LNCAP (cell line): ENCODE measurements at regions not wholly inside any gene's neighbourhood (a gene's known extent, or its start where the extent isn't known, plus 50 kb on each side); places are given as distances from the start of the nearest gene placed in this dataset.

Experiments used
- CTCF ChIP-seq: fragments of 450-650 bp; IDR thresholded peaks from 2 replicates; pipeline ENCODE4 v1.5.1; 2017; ENCODE audit warnings: mild to moderate bottlenecking

- no peak for TF ChIP-seq CTCF
These were observed 936.1 kb upstream of the ACVR2A start for GRCh38 chr2:146908776-146909175.

DNA sequence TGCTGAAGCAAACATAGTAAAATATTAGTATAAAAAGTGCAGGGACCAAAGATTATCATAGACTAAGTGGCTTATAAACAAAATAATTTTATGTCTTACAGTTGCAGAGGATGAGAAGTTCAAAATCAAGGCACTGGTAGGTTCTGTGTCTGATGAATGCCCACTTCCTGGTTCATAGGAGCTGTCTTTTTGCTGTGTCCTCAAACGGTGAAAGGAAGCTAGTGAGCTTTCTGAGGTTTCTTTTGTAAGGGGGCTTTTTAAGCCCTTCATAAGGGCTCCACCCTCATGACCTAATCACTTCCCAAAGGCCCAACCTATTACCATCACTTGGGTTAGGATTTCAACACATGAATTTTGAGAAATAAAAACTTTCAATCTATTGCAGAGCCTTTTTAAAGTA lies 946.7 kb upstream of the ACVR2A start:
- no peak for TF ChIP-seq CTCF

DNA sequence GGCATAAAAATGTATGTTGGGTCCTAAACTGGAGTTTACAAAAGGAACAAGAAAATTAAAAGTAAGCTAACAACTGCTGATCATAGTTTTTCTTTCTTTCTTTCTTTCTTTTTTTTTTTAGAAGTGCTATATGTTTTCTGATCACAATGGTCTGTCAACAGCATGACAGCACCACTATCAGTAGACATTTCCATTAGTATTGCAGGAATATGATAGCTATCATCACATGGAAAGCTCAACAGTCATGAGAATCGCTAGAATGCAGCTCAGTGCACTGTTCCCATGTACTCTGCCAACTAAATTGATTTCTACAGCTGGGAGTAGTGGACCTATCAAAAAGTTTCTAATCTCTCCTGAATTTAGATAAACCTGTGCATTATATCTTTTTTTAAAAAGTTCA lies 950.3 kb upstream of the ACVR2A start:
- TF ChIP-seq CTCF, result no peak

- TF ChIP-seq CTCF, result no peak
These were observed 951.3 kb upstream of the ACVR2A start for GRCh38 chr2:146893500-146894041.

DNA sequence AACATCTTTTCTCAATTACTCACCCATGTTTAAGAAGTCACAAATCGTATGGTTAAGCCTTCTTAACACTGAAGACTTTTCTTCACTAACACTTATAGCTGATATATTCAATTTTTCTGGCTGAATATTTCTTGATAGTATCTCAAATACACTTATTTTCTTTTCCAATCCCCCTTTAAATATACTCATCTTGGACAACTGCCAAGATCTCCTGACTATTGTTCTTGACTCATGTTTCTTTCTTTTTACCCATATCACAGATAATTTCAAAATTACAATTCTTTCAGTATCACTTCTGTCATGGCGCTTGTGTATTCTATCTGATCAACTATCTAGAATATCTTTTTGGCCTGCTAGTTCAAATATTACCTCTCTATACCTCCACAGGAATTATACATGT lies 954.3 kb upstream of the ACVR2A start:
- TF ChIP-seq CTCF, result no peak

DNA sequence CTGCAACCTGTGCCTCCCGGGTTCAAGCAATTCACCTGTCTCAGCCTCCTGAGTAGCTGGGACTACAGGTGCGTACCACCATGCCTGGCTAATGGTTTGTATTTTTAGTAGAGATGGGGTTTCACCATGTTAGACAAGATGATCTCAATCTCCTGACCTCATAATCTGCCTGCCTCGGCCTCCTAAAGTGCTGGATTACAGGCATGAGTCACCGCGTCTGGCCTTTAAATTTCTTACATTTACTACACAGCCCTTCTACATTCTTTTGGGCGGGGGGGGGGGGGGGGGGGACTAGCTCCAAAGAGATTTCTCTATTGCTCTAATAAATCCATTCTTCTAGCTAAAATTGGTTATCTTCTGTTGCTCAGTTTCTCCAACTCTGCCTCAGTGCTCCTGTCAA lies 964.9 kb upstream of the ACVR2A start:
- no peak for TF ChIP-seq CTCF

DNA sequence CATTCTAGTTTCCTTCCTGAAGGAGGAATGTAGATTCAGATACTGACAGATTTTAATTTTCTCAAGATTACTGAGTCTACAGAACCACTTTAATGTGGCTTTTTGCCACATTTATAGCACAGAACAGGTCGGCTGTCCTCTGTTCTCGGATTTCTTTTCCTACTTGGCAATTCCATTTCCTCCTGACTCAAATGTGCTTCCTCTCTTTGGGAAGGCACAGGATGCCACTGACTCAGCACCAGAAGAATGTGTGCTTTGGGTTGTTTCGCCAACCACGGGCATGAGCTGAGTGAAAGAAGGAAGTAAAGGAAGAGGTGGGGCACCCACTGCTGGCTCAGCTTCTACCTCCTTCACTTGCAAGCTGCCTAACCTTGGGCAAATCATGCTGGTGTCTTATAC lies 970.6 kb upstream of the ACVR2A start:
- TF ChIP-seq CTCF, result no peak

DNA sequence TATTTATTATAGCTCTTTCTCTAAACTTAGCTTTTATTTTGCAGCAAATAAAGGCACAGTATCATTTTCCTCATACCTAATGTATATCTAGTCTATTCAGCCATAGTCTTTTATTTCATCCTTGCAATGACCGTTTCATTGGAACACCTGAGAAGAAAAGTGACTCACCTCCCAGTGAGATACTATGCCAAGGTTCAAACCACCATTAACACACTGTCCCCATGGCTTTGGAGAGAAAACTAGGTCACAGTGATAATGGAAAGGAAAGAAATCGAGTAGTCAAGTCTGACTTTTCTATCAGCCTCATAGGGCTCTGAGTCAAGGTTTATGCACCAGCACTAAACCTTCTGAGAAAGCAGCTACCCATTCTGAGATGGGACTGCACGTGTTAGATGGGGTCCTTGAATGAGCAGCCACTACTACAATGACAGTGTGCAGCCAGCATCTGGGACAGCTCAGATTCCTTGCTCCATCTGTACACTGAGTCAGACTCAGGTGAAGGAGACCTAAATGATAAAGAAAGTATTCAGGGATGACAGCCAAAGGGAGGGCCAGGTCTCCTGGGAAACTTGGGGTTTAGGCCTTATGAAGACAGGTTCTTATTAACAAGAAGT lies 971.1 kb upstream of the ACVR2A start:
- TF ChIP-seq CTCF, result no peak
